ENCODE measurements at regions not wholly inside any gene's neighbourhood (a gene's known extent, or its start where the extent isn't known, plus 50 kb on each side); places are given as distances from the start of the nearest gene placed in this dataset.

GRCh38 chr4:158067646-158068045 is 105.2 kb downstream of the GASK1B start:
- no peak overlapping the region for H3K9ac ChIP-seq (ENCODE audit: low read length)
- no peaks in the 10 kb centered on the region for H4K20me1 ChIP-seq (ENCODE audit: low read depth, low read length)
- no peaks in the 10 kb centered on the region; the same call in 1 of the 2 replicates for H3K9me2 ChIP-seq (replicated peaks; ENCODE audit: insufficient read depth, low read length)
- no peak overlapping the region for H3K27ac ChIP-seq (ENCODE audit: low read depth, low read length)
- H3F3A ChIP-seq (ENCODE audit: insufficient read depth), result no peaks in the 10 kb centered on the region
- H3K9me3 ChIP-seq (ENCODE audit: insufficient read depth, low read length), result no peaks in the 10 kb centered on the region
- H3K79me2 ChIP-seq (ENCODE audit: insufficient read depth, low read length), result no peaks in the 10 kb centered on the region
- no peak overlapping the region for H3K4me3 ChIP-seq (ENCODE audit: insufficient read depth, low read length, poor library complexity, severe bottlenecking)
- no peak for TF ChIP-seq CTCF (IDR thresholded peaks at IDR 0.05; ENCODE audit: insufficient read depth, low read length, poor library complexity, severe bottlenecking)
- no peak overlapping the region for H3K4me2 ChIP-seq (ENCODE audit: low read depth, low read length, poor library complexity, severe bottlenecking)
- no peaks in the 10 kb centered on the region for H3K36me3 ChIP-seq (ENCODE audit: low read length)
- H2AFZ ChIP-seq (ENCODE audit: low read depth, low read length, severe bottlenecking), result no peak overlapping the region
- no peaks in the 10 kb centered on the region for H3K27me3 ChIP-seq (ENCODE audit: low read length)

- no peak overlapping the region for H3K27ac ChIP-seq (ENCODE audit: low read depth, low read length)
- no peaks in the 10 kb centered on the region for H3K36me3 ChIP-seq (ENCODE audit: low read length)
- no peak for TF ChIP-seq EZH2phosphoT487 (conservative IDR thresholded peaks at IDR 0.05; ENCODE audit: low read length)
- TF ChIP-seq CTCF (IDR thresholded peaks at IDR 0.05; ENCODE audit: insufficient read depth, low read length, poor library complexity, severe bottlenecking), result no peak
- no peak overlapping the region for H2AFZ ChIP-seq (ENCODE audit: low read depth, low read length, severe bottlenecking)
- H3K9ac ChIP-seq (ENCODE audit: low read length), result no peak overlapping the region
- no peak overlapping the region for H3K4me2 ChIP-seq (ENCODE audit: low read depth, low read length, poor library complexity, severe bottlenecking)
- no peaks in the 10 kb centered on the region for H3K79me2 ChIP-seq (ENCODE audit: insufficient read depth, low read length)
- no peaks in the 10 kb centered on the region for H4K20me1 ChIP-seq (ENCODE audit: low read depth, low read length)
- H3K9me3 ChIP-seq (ENCODE audit: insufficient read depth, low read length), result no peaks in the 10 kb centered on the region
- no peaks in the 10 kb centered on the region for H3F3A ChIP-seq (ENCODE audit: insufficient read depth)
- no peaks in the 10 kb centered on the region; the same call in 1 of the 2 replicates for H3K9me2 ChIP-seq (replicated peaks; ENCODE audit: insufficient read depth, low read length)
- H3K27me3 ChIP-seq (ENCODE audit: low read length), result no peaks in the 10 kb centered on the region
- H3K4me3 ChIP-seq (ENCODE audit: insufficient read depth, low read length, poor library complexity, severe bottlenecking), result no peak overlapping the region
These were observed 107.2 kb downstream of the GASK1B start for GRCh38 chr4:158065603-158066002.

GRCh38 chr4:158065176-158065575 is 107.6 kb downstream of the GASK1B start:
- TF ChIP-seq EZH2phosphoT487 (conservative IDR thresholded peaks at IDR 0.05; ENCODE audit: low read length) (no peak), CTCF (IDR thresholded peaks at IDR 0.05; ENCODE audit: insufficient read depth, low read length, poor library complexity, severe bottlenecking) (no peak)
- H3K9ac ChIP-seq (ENCODE audit: low read length), result no peak overlapping the region
- no peaks in the 10 kb centered on the region for H4K20me1 ChIP-seq (ENCODE audit: low read depth, low read length)
- H3K4me3 ChIP-seq (ENCODE audit: insufficient read depth, low read length, poor library complexity, severe bottlenecking), result no peak overlapping the region
- no peak overlapping the region for H3K27ac ChIP-seq (ENCODE audit: low read depth, low read length)
- no peaks in the 10 kb centered on the region for H3K9me3 ChIP-seq (ENCODE audit: insufficient read depth, low read length)
- H3F3A ChIP-seq (ENCODE audit: insufficient read depth), result no peaks in the 10 kb centered on the region
- H3K9me2 ChIP-seq (replicated peaks; ENCODE audit: insufficient read depth, low read length), result no peaks in the 10 kb centered on the region; the same call in 1 of the 2 replicates
- H3K27me3 ChIP-seq (ENCODE audit: low read length), result no peaks in the 10 kb centered on the region
- no peaks in the 10 kb centered on the region for H3K36me3 ChIP-seq (ENCODE audit: low read length)
- H3K79me2 ChIP-seq (ENCODE audit: insufficient read depth, low read length), result no peaks in the 10 kb centered on the region
- no peak overlapping the region for H2AFZ ChIP-seq (ENCODE audit: low read depth, low read length, severe bottlenecking)
- no peak overlapping the region for H3K4me2 ChIP-seq (ENCODE audit: low read depth, low read length, poor library complexity, severe bottlenecking)

Data from SU-DHL-6 (cell line).